HEK293 (cell line): ENCODE measurements at regions not wholly inside any gene's neighbourhood (a gene's known extent, or its start where the extent isn't known, plus 50 kb on each side); places are given as distances from the start of the nearest gene placed in this dataset.

Source experiments
- CTCF ChIA-PET: fragments of 350-600 bp; formaldehyde crosslinking; extraction: SDS; loops from one replicate; lab custom pipeline; 2021; ENCODE audit warnings: antibody characterized with exemption; lab: Yijun Ruan, JAX
- POLR2A ChIA-PET: fragments of 300-600 bp; formaldehyde crosslinking; extraction: SDS; loops from one replicate; lab custom pipeline; 2020; ENCODE audit warnings: antibody characterized with exemption, inconsistent platforms; lab: Yijun Ruan, JAX
- H3K27ac ChIP-seq: fragments of 200-500 bp; sonication (Bioruptor generic); 2 replicates; pipeline ENCODE4 v1.5.1; 2014; ENCODE audit warnings: low read depth, low read length, control low read depth, inconsistent platforms; ENCODE audit errors: extremely low read depth
- H3K36me3 ChIP-seq, 2 experiments: fragments of 200-500 bp in 1 of 2; sonication (Bioruptor generic) in 1 of 2; 1 replicate in 1 of 2; 2 replicates in 1 of 2; pipeline ENCODE4 v1.5.1; 2014 to 2017; ENCODE audit warnings: inconsistent platforms in 2 of 2, low read length in 2 of 2; ENCODE audit not compliant: control insufficient read depth in 2 of 2, insufficient read depth in 1 of 2
- H3K4me1 ChIP-seq: fragments of 200-500 bp; sonication (Bioruptor generic); 2 replicates; pipeline ENCODE4 v1.5.1; 2014; ENCODE audit warnings: mild to moderate bottlenecking, low read length, inconsistent platforms; ENCODE audit not compliant: control insufficient read depth, insufficient read depth
- H3K4me3 ChIP-seq: 2 replicates; pipeline ENCODE4 v1.5.1; 2011; ENCODE audit warnings: low read depth, mild to moderate bottlenecking, control low read depth, low read length, moderate library complexity
- H3K9me3 ChIP-seq: fragments of 200-500 bp; sonication (Bioruptor generic); 2 replicates; pipeline ENCODE4 v1.5.1; 2014; ENCODE audit warnings: low read depth, low read length, inconsistent platforms; ENCODE audit not compliant: control insufficient read depth, insufficient read depth
- BCL11A ChIP-seq: fragments of 450-650 bp; formaldehyde crosslinking; IDR thresholded peaks from 2 replicates; pipeline ENCODE4 v1.5.1; 2016; ENCODE audit warnings: low read depth, missing biosample characterization, missing genetic modification characterization
- KLF8 ChIP-seq: fragments of 450-650 bp; formaldehyde crosslinking; IDR thresholded peaks from 2 replicates; pipeline ENCODE4 v1.5.1; 2016; ENCODE audit warnings: missing biosample characterization, missing genetic modification characterization
- MYNN ChIP-seq: fragments of 450-650 bp; formaldehyde crosslinking; IDR thresholded peaks from 2 replicates; pipeline ENCODE4 v1.5.1; 2016; ENCODE audit warnings: missing biosample characterization, missing genetic modification characterization, borderline replicate concordance
- SCRT2 ChIP-seq: fragments of 450-650 bp; formaldehyde crosslinking; IDR thresholded peaks from 2 replicates; pipeline ENCODE4 v1.5.1; 2016; ENCODE audit warnings: missing biosample characterization, missing genetic modification characterization
- SETDB1 ChIP-seq: IDR thresholded peaks from one replicate; pipeline ENCODE4 v1.6.1; 2017; ENCODE audit warnings: mild to moderate bottlenecking, low read length, moderate library complexity, mixed read lengths; ENCODE audit not compliant: insufficient read length
- SP7 ChIP-seq: fragments of 450-650 bp; formaldehyde crosslinking; IDR thresholded peaks from 2 replicates; pipeline ENCODE4 v1.5.1; 2016; ENCODE audit warnings: missing biosample characterization, missing genetic modification characterization
- ZBTB11 ChIP-seq: fragments of 450-650 bp; formaldehyde crosslinking; conservative IDR thresholded peaks from 2 replicates; pipeline ENCODE4 v1.5.1; 2016; ENCODE audit warnings: low read depth, missing biosample characterization, missing genetic modification characterization
- ZNF112 ChIP-seq: fragments of 450-650 bp; formaldehyde crosslinking; IDR thresholded peaks from 2 replicates; pipeline ENCODE4 v1.5.0; 2017; ENCODE audit warnings: missing biosample characterization, missing genetic modification characterization
- ZNF114 ChIP-seq: fragments of 450-650 bp; formaldehyde crosslinking; IDR thresholded peaks from 2 replicates; pipeline ENCODE4 v1.5.0; 2017; ENCODE audit warnings: missing biosample characterization, missing genetic modification characterization
- ZNF121 ChIP-seq: fragments of 450-650 bp; formaldehyde crosslinking; IDR thresholded peaks from 2 replicates; pipeline ENCODE4 v1.5.1; 2016; ENCODE audit warnings: missing biosample characterization, missing genetic modification characterization
- ZNF133 ChIP-seq: fragments of 450-650 bp; formaldehyde crosslinking; IDR thresholded peaks from 2 replicates; pipeline ENCODE4 v1.5.1; 2016; ENCODE audit warnings: missing biosample characterization, missing genetic modification characterization
- ZNF239 ChIP-seq: fragments of 450-650 bp; formaldehyde crosslinking; IDR thresholded peaks from 2 replicates; pipeline ENCODE4 v1.5.1; 2016; ENCODE audit warnings: missing biosample characterization, missing genetic modification characterization
- ZNF324 ChIP-seq: fragments of 450-650 bp; formaldehyde crosslinking; IDR thresholded peaks from 2 replicates; pipeline ENCODE4 v1.5.1; 2016; ENCODE audit warnings: missing biosample characterization, missing genetic modification characterization
- ZNF350 ChIP-seq: fragments of 450-650 bp; formaldehyde crosslinking; IDR thresholded peaks from 2 replicates; pipeline ENCODE4 v1.5.0; 2017; ENCODE audit warnings: missing biosample characterization, mild to moderate bottlenecking, missing genetic modification characterization
- ZNF423 ChIP-seq: fragments of 450-650 bp; formaldehyde crosslinking; IDR thresholded peaks from 2 replicates; pipeline ENCODE4 v1.5.1; 2016; ENCODE audit warnings: missing biosample characterization, missing genetic modification characterization
- ZNF426 ChIP-seq: fragments of 450-650 bp; formaldehyde crosslinking; IDR thresholded peaks from 2 replicates; pipeline ENCODE4 v1.5.1; 2017; ENCODE audit warnings: missing biosample characterization, missing genetic modification characterization, mild to moderate bottlenecking, inconsistent platforms, moderate library complexity
- ZNF48 ChIP-seq: fragments of 450-650 bp; formaldehyde crosslinking; IDR thresholded peaks from 2 replicates; pipeline ENCODE4 v1.5.1; 2016; ENCODE audit warnings: missing biosample characterization, missing genetic modification characterization
- ZNF510 ChIP-seq: fragments of 450-650 bp; formaldehyde crosslinking; IDR thresholded peaks from 2 replicates; pipeline ENCODE4 v1.5.1; 2018; ENCODE audit warnings: mild to moderate bottlenecking, missing genetic modification characterization, missing biosample characterization; ENCODE audit not compliant: insufficient replicate concordance
- ZNF529 ChIP-seq: fragments of 450-650 bp; formaldehyde crosslinking; IDR thresholded peaks from 2 replicates; pipeline ENCODE4 v1.5.1; 2017; ENCODE audit warnings: missing genetic modification characterization, missing biosample characterization; ENCODE audit not compliant: insufficient replicate concordance
- ZNF560 ChIP-seq: fragments of 450-650 bp; formaldehyde crosslinking; IDR thresholded peaks from 2 replicates; pipeline ENCODE4 v1.5.1; 2017; ENCODE audit warnings: missing biosample characterization, missing genetic modification characterization, borderline replicate concordance
- ZNF621 ChIP-seq: fragments of 450-650 bp; formaldehyde crosslinking; IDR thresholded peaks from 2 replicates; pipeline ENCODE4 v1.5.1; 2017; ENCODE audit warnings: missing biosample characterization, missing genetic modification characterization
- ZNF701 ChIP-seq: fragments of 450-650 bp; formaldehyde crosslinking; IDR thresholded peaks from 2 replicates; pipeline ENCODE4 v1.5.1; 2016; ENCODE audit warnings: missing biosample characterization, missing genetic modification characterization
- TF ChIP-seq, protein P1 (sequence below): fragments of 450-650 bp; formaldehyde crosslinking; IDR thresholded peaks from 2 replicates; pipeline ENCODE4 v1.5.1; 2016; ENCODE audit warnings: missing biosample characterization, missing genetic modification characterization
- TF ChIP-seq, protein P2 (sequence below): fragments of 450-650 bp; formaldehyde crosslinking; IDR thresholded peaks from 2 replicates; pipeline ENCODE4 v1.5.1; 2016; ENCODE audit warnings: missing biosample characterization, missing genetic modification characterization
- TF ChIP-seq, protein P3 (sequence below): fragments of 450-650 bp; formaldehyde crosslinking; IDR thresholded peaks from 2 replicates; pipeline ENCODE4 v1.5.1; 2017; ENCODE audit warnings: missing biosample characterization, missing genetic modification characterization

GRCh38 chr20:22681591-22682248 lies 97.3 kb upstream of the FOXA2 start:
- Histone ChIP-seq H3K27ac (no peak overlapping the region), H3K4me1 (no peaks in the 10 kb centered on the region), H3K9me3 (no peaks in the 10 kb centered on the region), H3K36me3 (no peaks in the 10 kb centered on the region), H3K4me3 (no peak overlapping the region)
- ChIA-PET POLR2A (no interaction called here), CTCF (interaction anchor here (0.9 to 2.5 kb wide), 7 partner anchors 9 to 659 kb away, joined by 3 to 23 read pairs (median 4); partner anchors contain the start of gene FOXA2)
- TF ChIP-seq ZNF621 (tag by site-specific recombination) (no peak), ZNF114 (no peak), ZNF423 (tag by site-specific recombination) (no peak), ZNF426 (tag by site-specific recombination) (no peak), SP7 (tag by site-specific recombination) (no peak), ZNF560 (tag by site-specific recombination) (no peak), ZNF112 (tag by site-specific recombination) (no peak), KLF8 (tag by site-specific recombination) (no peak), SCRT2 (tag by site-specific recombination) (no peak; the same call in 1 of the 2 replicates), ZNF121 (tag by site-specific recombination) (no peak), ZNF239 (tag by site-specific recombination) (no peak)

- no peak overlapping the region for H3K4me3 ChIP-seq
- ChIA-PET CTCF (interaction anchor here (1.2 to 2.5 kb wide), 6 partner anchors 96 to 658 kb away, joined by 4 to 23 read pairs (median 7); partner anchors contain the start of gene FOXA2), POLR2A (no interaction called here)
- H3K4me1 ChIP-seq, result no peaks in the 10 kb centered on the region
- H3K27ac ChIP-seq, result no peak overlapping the region
- H3K9me3 ChIP-seq, result no peaks in the 10 kb centered on the region
- H3K36me3 ChIP-seq, result no peaks in the 10 kb centered on the region
- TF ChIP-seq MYNN (no peak), ZNF133 (tag by site-specific recombination) (no peak), ZBTB11 (tag by site-specific recombination) (no peak), ZNF324 (tag by site-specific recombination) (no peak), ZNF48 (tag by site-specific recombination) (no peak), BCL11A (tag by site-specific recombination) (no peak), SETDB1 (no peak), ZNF529 (no peak), ZNF350 (tag by site-specific recombination) (no peak), ZNF510 (tag by site-specific recombination) (no peak), ZNF701 (no peak)
- TF ChIP-seq, protein P1, sequence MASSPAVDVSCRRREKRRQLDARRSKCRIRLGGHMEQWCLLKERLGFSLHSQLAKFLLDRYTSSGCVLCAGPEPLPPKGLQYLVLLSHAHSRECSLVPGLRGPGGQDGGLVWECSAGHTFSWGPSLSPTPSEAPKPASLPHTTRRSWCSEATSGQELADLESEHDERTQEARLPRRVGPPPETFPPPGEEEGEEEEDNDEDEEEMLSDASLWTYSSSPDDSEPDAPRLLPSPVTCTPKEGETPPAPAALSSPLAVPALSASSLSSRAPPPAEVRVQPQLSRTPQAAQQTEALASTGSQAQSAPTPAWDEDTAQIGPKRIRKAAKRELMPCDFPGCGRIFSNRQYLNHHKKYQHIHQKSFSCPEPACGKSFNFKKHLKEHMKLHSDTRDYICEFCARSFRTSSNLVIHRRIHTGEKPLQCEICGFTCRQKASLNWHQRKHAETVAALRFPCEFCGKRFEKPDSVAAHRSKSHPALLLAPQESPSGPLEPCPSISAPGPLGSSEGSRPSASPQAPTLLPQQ (tag by site-specific recombination), result no peak
- TF ChIP-seq, protein P2, sequence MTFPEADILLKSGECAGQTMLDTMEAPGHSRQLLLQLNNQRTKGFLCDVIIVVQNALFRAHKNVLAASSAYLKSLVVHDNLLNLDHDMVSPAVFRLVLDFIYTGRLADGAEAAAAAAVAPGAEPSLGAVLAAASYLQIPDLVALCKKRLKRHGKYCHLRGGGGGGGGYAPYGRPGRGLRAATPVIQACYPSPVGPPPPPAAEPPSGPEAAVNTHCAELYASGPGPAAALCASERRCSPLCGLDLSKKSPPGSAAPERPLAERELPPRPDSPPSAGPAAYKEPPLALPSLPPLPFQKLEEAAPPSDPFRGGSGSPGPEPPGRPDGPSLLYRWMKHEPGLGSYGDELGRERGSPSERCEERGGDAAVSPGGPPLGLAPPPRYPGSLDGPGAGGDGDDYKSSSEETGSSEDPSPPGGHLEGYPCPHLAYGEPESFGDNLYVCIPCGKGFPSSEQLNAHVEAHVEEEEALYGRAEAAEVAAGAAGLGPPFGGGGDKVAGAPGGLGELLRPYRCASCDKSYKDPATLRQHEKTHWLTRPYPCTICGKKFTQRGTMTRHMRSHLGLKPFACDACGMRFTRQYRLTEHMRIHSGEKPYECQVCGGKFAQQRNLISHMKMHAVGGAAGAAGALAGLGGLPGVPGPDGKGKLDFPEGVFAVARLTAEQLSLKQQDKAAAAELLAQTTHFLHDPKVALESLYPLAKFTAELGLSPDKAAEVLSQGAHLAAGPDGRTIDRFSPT (tag by site-specific recombination), result no peak
- TF ChIP-seq, protein P3, sequence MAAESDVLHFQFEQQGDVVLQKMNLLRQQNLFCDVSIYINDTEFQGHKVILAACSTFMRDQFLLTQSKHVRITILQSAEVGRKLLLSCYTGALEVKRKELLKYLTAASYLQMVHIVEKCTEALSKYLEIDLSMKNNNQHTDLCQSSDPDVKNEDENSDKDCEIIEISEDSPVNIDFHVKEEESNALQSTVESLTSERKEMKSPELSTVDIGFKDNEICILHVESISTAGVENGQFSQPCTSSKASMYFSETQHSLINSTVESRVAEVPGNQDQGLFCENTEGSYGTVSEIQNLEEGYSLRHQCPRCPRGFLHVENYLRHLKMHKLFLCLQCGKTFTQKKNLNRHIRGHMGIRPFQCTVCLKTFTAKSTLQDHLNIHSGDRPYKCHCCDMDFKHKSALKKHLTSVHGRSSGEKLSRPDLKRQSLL (tag by site-specific recombination), result no peak
Observed at GRCh38 chr20:22682381-22682780, 98.0 kb upstream of the FOXA2 start.
